ENCODE measurements at regions not wholly inside any gene's neighbourhood (a gene's known extent, or its start where the extent isn't known, plus 50 kb on each side); places are given as distances from the start of the nearest gene placed in this dataset.

DNA sequence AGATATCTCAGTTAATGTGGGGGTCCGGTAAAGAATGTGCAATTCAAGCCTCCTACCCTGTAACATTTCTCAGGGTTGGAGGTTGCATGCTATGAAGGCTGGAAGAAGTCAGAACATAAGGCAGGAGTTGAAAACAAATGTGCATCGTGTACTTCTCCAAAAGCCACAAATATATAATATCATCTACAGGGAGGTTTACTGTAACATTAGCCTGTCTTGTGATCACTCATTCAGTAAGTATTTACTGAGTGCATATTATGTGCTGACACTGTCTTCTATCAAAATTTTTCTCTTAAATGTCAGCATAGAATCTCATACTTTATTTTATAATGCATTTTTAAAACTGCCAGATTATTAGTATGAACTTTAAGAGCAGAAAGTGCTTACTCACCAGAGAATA is 105.6 kb upstream of the ZNF366 start:
- Histone ChIP-seq H3K36me3 (ENCODE audit: insufficient read depth) (no peaks in the 10 kb centered on the region), H3K4me3 (IDR thresholded peaks at IDR 0.05; ENCODE audit: insufficient read depth, low read depth, low read length) (no peak overlapping the region), H3K9ac (no peak overlapping the region), H3K4me2 (no peak overlapping the region), H3K27me3 (ENCODE audit: insufficient read depth, low read depth) (no peaks in the 10 kb centered on the region), H4K20me1 (ENCODE audit: insufficient read depth) (no peaks in the 10 kb centered on the region), H3K27ac (no peak overlapping the region), H3K4me1 (ENCODE audit: low read depth, poor library complexity, severe bottlenecking) (no peaks in the 10 kb centered on the region), H3K79me2 (ENCODE audit: insufficient read depth, low read depth) (no peaks in the 10 kb centered on the region), H2AFZ (ENCODE audit: low read depth) (no peak overlapping the region)
- TF ChIP-seq, protein P1, sequence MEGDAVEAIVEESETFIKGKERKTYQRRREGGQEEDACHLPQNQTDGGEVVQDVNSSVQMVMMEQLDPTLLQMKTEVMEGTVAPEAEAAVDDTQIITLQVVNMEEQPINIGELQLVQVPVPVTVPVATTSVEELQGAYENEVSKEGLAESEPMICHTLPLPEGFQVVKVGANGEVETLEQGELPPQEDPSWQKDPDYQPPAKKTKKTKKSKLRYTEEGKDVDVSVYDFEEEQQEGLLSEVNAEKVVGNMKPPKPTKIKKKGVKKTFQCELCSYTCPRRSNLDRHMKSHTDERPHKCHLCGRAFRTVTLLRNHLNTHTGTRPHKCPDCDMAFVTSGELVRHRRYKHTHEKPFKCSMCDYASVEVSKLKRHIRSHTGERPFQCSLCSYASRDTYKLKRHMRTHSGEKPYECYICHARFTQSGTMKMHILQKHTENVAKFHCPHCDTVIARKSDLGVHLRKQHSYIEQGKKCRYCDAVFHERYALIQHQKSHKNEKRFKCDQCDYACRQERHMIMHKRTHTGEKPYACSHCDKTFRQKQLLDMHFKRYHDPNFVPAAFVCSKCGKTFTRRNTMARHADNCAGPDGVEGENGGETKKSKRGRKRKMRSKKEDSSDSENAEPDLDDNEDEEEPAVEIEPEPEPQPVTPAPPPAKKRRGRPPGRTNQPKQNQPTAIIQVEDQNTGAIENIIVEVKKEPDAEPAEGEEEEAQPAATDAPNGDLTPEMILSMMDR (conservative IDR thresholded peaks at IDR 0.05; ENCODE audit: low read depth, low read length): no peak

DNA sequence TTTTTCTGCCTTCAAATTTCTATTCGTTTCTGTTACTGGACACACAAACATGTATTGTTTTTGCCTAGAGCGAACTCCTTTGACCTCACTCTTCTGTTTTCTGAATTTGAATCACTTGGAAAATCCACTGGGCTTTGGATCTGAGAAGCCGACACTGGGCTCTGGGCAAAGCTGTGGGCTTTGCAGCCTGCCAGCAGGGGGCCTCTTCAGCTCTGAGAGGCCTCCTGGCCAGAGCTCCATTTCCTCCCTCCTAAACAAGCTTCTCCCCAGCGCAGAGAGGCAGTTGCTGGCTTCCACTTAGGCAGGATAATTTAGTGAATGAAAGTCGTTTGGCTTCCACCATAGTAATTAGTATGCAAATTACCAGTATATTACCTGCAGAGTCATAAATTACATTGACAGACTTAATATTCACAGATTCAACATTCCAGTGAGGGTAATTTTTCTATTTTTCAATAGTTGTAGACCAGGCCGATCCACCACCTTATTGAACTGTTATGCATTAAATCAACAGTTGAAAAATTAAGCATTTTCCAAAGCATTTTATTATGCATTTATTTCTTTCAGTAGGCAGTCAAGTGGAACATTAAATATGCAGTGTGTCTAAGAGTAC is 104.0 kb upstream of the ZNF366 start:
- no peaks in the 10 kb centered on the region for H3K36me3 ChIP-seq (ENCODE audit: insufficient read depth)
- no peak overlapping the region for H3K4me2 ChIP-seq
- TF ChIP-seq, protein P1 (conservative IDR thresholded peaks at IDR 0.05; ENCODE audit: low read depth, low read length): peak; percentile 94
- no peak overlapping the region for H3K9ac ChIP-seq
- H3K27ac ChIP-seq: no peak overlapping the region
- no peaks in the 10 kb centered on the region for H3K27me3 ChIP-seq (ENCODE audit: insufficient read depth, low read depth)
- H3K4me1 ChIP-seq (ENCODE audit: low read depth, poor library complexity, severe bottlenecking): no peaks in the 10 kb centered on the region
- H2AFZ ChIP-seq (ENCODE audit: low read depth): no peak overlapping the region
- no peaks in the 10 kb centered on the region for H4K20me1 ChIP-seq (ENCODE audit: insufficient read depth)
- H3K79me2 ChIP-seq (ENCODE audit: insufficient read depth, low read depth): no peaks in the 10 kb centered on the region
- no peak overlapping the region for H3K4me3 ChIP-seq (IDR thresholded peaks at IDR 0.05; ENCODE audit: insufficient read depth, low read depth, low read length)

DNA sequence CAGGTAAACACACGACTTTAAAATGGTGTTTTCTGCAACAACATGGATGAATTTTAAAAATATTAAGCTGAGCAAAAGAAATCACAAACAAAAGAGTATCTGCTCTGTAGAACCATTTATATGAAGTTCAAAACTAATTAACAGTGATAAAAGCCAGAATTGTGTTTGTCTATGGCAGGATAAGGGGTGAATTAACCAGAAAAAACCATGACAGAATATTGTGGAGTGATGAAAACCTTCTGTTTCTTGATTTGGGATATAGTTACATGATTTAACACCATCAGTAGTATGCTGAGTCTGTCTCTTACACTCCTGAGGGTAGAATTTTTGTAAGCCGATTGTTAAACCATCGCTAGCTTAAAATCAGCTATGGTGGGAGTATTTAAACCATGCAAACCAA is 101.7 kb upstream of the ZNF366 start:
- H3K9ac ChIP-seq: no peak overlapping the region
- H4K20me1 ChIP-seq (ENCODE audit: insufficient read depth): no peaks in the 10 kb centered on the region
- no peak overlapping the region for H3K4me2 ChIP-seq
- no peaks in the 10 kb centered on the region for H3K27me3 ChIP-seq (ENCODE audit: insufficient read depth, low read depth)
- H2AFZ ChIP-seq (ENCODE audit: low read depth): no peak overlapping the region
- no peaks in the 10 kb centered on the region for H3K36me3 ChIP-seq (ENCODE audit: insufficient read depth)
- H3K4me3 ChIP-seq (IDR thresholded peaks at IDR 0.05; ENCODE audit: insufficient read depth, low read depth, low read length): no peak overlapping the region
- H3K27ac ChIP-seq: no peak overlapping the region
- H3K4me1 ChIP-seq (ENCODE audit: low read depth, poor library complexity, severe bottlenecking): no peaks in the 10 kb centered on the region
- no peaks in the 10 kb centered on the region for H3K79me2 ChIP-seq (ENCODE audit: insufficient read depth, low read depth)
- TF ChIP-seq, protein P1 (conservative IDR thresholded peaks at IDR 0.05; ENCODE audit: low read depth, low read length): no peak

DNA sequence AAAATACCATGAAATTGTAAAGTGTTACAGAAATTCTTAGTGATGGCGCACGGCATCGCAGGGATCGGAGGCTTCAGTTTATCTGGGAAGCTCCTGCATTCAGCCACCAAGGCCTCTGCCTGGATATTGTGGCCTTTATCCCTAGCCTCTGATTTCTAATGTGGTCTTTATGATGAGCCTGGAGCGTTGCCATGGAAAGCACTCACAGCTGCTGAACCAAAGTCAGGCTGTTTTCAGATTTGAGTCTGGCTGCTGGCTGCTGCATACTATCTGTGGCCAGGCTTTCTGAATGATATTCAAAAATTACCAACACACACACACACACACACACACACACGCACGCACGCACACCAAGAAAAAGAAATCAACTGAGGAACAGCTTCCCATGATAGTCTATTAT is 101.1 kb upstream of the ZNF366 start:
- Histone ChIP-seq H3K27ac (no peak overlapping the region), H2AFZ (ENCODE audit: low read depth) (no peak overlapping the region)

More for the DNA sequence above, 101.1 kb upstream of the ZNF366 start:
- Histone ChIP-seq H4K20me1 (ENCODE audit: insufficient read depth) (no peaks in the 10 kb centered on the region), H3K9ac (no peak overlapping the region), H3K79me2 (ENCODE audit: insufficient read depth, low read depth) (no peaks in the 10 kb centered on the region), H3K36me3 (ENCODE audit: insufficient read depth) (no peaks in the 10 kb centered on the region), H3K27me3 (ENCODE audit: insufficient read depth, low read depth) (no peaks in the 10 kb centered on the region), H3K4me1 (ENCODE audit: low read depth, poor library complexity, severe bottlenecking) (no peaks in the 10 kb centered on the region), H3K4me3 (IDR thresholded peaks at IDR 0.05; ENCODE audit: insufficient read depth, low read depth, low read length) (no peak overlapping the region), H3K4me2 (no peak overlapping the region)
- TF ChIP-seq, protein P1 (conservative IDR thresholded peaks at IDR 0.05; ENCODE audit: low read depth, low read length): no peak
